Hepatic stellate cell (primary cell): ENCODE measurements at regions not wholly inside any gene's neighbourhood (a gene's known extent, or its start where the extent isn't known, plus 50 kb on each side); places are given as distances from the start of the nearest gene placed in this dataset.
"Not testable (repeated sequence)": the region's sequence is repeated elsewhere in the genome, so short reads cannot be mapped to it uniquely, and the experiment has no call there.

ENCODE experiments used
- DNase-seq: peaks from one replicate; pipeline ENCODE4 v3.0.0; 2011; ENCODE audit warnings: low spot score

GRCh38 chr1:109857702-109858101 lies 52.9 kb upstream of the CSF1 start:
- not testable (repeated sequence) for DNase-seq

- not testable (repeated sequence) for DNase-seq
Observed at GRCh38 chr1:109855986-109856385, 54.7 kb upstream of the CSF1 start.

GRCh38 chr1:109853972-109854371 lies 56.7 kb upstream of the CSF1 start:
- not testable (repeated sequence) for DNase-seq

GRCh38 chr1:109852221-109853015 lies 58.2 kb upstream of the CSF1 start:
- not testable (repeated sequence) for DNase-seq

GRCh38 chr1:109850827-109851226 lies 59.8 kb upstream of the CSF1 start:
- no peak for DNase-seq

GRCh38 chr1:109850194-109850593 lies 60.5 kb upstream of the CSF1 start:
- no peak for DNase-seq

- peak; percentile 27 for DNase-seq
Observed at GRCh38 chr1:109849655-109850054, 61.0 kb upstream of the CSF1 start.

GRCh38 chr1:109847251-109847650 lies 63.4 kb upstream of the CSF1 start:
- DNase-seq: no peak

GRCh38 chr1:109846846-109847245 lies 63.8 kb upstream of the CSF1 start:
- DNase-seq: no peak

- DNase-seq: no peak
Observed at GRCh38 chr1:109846162-109846561, 64.5 kb upstream of the CSF1 start.

- DNase-seq: no peak
Observed at GRCh38 chr1:109845658-109846057, 65.0 kb upstream of the CSF1 start.

GRCh38 chr1:109844609-109845008 lies 66.0 kb upstream of the CSF1 start:
- no peak for DNase-seq

- no peak for DNase-seq
Observed at GRCh38 chr1:109840011-109840629, 70.5 kb upstream of the CSF1 start.

- not testable (repeated sequence) for DNase-seq
Observed at GRCh38 chr1:109839276-109839675, 71.4 kb upstream of the CSF1 start.

- no peak for DNase-seq
Observed at GRCh38 chr1:109838838-109839240, 71.8 kb upstream of the CSF1 start.

- DNase-seq: no peak
Observed at GRCh38 chr1:109837852-109838570, 72.6 kb upstream of the CSF1 start.

- DNase-seq: not testable (repeated sequence)
Observed at GRCh38 chr1:109835645-109836044, 71.9 kb upstream of the EPS8L3 start.

- DNase-seq: no peak
Observed at GRCh38 chr1:109834951-109835350, 71.2 kb upstream of the EPS8L3 start.

- no peak for DNase-seq
Observed at GRCh38 chr1:109832945-109833344, 69.2 kb upstream of the EPS8L3 start.

- DNase-seq: no peak
Observed at GRCh38 chr1:109828756-109829505, 65.2 kb upstream of the EPS8L3 start.

GRCh38 chr1:109827986-109828385 lies 64.3 kb upstream of the EPS8L3 start:
- no peak for DNase-seq

- DNase-seq: no peak
Observed at GRCh38 chr1:109827466-109827865, 63.7 kb upstream of the EPS8L3 start.
